Cardiac fibroblast (primary cell): ENCODE measurements at regions not wholly inside any gene's neighbourhood (a gene's known extent, or its start where the extent isn't known, plus 50 kb on each side); places are given as distances from the start of the nearest gene placed in this dataset.

ENCODE experiments used
- DNase-seq, 2 donors: peaks; one replicate each; pipeline versions ENCODE4 v3.0.0 to v3.0.0-alpha.2; 2010; ENCODE audit warnings: low read depth in 2 of 2
- H3K4me3 ChIP-seq, 2 donors: replicated peaks in 1 of 2; 1 replicate in 1 of 2; 2 replicates in 1 of 2; pipeline ENCODE4 v1.5.1; 2011; ENCODE audit warnings: low read depth in 2 of 2, low read length in 2 of 2, mild to moderate bottlenecking in 2 of 2, moderate library complexity in 1 of 2
- TF ChIP-seq, protein P1 (sequence below): IDR thresholded peaks from one replicate; pipeline ENCODE4 v1.5.1; 2011; ENCODE audit warnings: low read depth, mild to moderate bottlenecking, low read length, inconsistent platforms

- DNase-seq, result peak; percentile 43 to 67
- TF ChIP-seq, protein P1, sequence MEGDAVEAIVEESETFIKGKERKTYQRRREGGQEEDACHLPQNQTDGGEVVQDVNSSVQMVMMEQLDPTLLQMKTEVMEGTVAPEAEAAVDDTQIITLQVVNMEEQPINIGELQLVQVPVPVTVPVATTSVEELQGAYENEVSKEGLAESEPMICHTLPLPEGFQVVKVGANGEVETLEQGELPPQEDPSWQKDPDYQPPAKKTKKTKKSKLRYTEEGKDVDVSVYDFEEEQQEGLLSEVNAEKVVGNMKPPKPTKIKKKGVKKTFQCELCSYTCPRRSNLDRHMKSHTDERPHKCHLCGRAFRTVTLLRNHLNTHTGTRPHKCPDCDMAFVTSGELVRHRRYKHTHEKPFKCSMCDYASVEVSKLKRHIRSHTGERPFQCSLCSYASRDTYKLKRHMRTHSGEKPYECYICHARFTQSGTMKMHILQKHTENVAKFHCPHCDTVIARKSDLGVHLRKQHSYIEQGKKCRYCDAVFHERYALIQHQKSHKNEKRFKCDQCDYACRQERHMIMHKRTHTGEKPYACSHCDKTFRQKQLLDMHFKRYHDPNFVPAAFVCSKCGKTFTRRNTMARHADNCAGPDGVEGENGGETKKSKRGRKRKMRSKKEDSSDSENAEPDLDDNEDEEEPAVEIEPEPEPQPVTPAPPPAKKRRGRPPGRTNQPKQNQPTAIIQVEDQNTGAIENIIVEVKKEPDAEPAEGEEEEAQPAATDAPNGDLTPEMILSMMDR, result no peak
Observed at GRCh38 chr9:129253803-129254381, 75.8 kb upstream of the IER5L start.

GRCh38 chr9:129252937-129253802 lies 75.1 kb upstream of the IER5L start:
- TF ChIP-seq, protein P1, result no peak
- no peak for DNase-seq

More at GRCh38 chr9:129253803-129254381, 75.8 kb upstream of the IER5L start:
- no peak overlapping the region for H3K4me3 ChIP-seq

GRCh38 chr9:129250786-129251185 lies 72.7 kb upstream of the IER5L start:
- peak; percentile 24 to 34 for DNase-seq
- H3K4me3 ChIP-seq, result no peak overlapping the region
- TF ChIP-seq, protein P1, result no peak

More at GRCh38 chr9:129252937-129253802, 75.1 kb upstream of the IER5L start:
- no peak overlapping the region for H3K4me3 ChIP-seq

GRCh38 chr9:129247285-129248153 lies 69.5 kb upstream of the IER5L start:
- H3K4me3 ChIP-seq, result no peak overlapping the region
- TF ChIP-seq, protein P1, result no peak
- DNase-seq, result no peak

DNA sequence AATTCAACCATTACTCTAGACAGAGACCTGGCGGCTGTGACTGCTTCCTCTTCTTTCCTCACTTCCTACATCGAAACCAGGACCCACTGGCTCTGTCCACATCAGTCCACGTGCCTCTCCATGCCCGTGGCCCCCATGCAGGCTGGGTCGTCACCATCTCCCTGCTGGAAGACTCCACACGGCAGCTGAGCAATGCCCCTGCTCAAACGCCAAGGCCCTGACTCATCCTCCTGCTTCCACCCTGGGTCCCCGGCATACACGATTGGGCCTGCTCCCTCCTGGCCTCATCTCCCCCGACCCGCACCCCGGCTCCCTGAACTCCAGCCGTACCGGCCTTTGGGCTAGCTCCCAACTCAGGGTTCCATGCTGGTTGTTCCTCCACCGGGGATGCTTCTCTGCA lies 67.2 kb upstream of the IER5L start:
- TF ChIP-seq, protein P1, result no peak
- H3K4me3 ChIP-seq, result no peak overlapping the region
- DNase-seq, result peak; percentile 27 to 37

DNA sequence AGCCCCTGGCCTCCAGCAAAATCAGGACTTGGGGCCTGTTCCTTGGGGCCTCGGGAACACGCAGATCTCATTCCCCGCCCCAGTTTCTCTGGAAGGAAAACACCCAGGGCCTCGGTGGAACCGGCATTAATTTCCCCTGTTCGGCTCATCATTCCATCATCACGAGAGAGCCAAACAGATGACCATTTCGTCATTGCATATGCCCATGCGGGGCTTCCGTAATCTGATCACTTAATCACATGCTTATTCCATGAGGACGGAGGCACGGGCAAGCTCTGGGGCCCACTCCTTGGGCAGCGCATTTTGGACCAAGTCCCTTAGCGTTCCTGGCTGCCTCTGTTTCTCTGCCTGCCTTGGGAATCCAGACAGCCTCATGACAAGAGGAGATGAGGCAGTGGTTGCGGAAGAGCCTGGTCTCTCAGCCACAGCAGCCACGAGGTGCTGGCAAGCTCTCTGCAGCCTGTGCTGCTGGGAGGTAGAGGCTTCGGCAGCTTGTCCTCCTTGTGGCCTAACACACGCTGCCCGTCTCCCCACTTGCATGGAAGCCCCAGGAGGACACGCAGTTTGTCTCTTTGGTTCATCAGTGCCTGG lies 65.0 kb upstream of the IER5L start:
- TF ChIP-seq, protein P1, result no peak
- peak; percentile 14 to 52 for DNase-seq
- no peak overlapping the region for H3K4me3 ChIP-seq
